Keratinocyte (primary cell): ENCODE measurements at regions not wholly inside any gene's neighbourhood (a gene's known extent, or its start where the extent isn't known, plus 50 kb on each side); places are given as distances from the start of the nearest gene placed in this dataset.

ENCODE experiments used
- DNase-seq: peaks from one replicate; pipeline ENCODE4 v3.0.0-alpha.2; 2011; ENCODE audit warnings: low read depth, missing footprints, low spot score
- FAIRE-seq: peaks from 2 replicates; lab custom pipeline; 2011; peaks lifted over from hg19 to GRCh38; lab: Jason Lieb, UNC
- H2AFZ ChIP-seq: 2 replicates; pipeline ENCODE4 v1.6.0; 2012; ENCODE audit warnings: low read length, control low read depth, inconsistent platforms; ENCODE audit not compliant: control insufficient read depth
- H3K27ac ChIP-seq: 2 replicates; pipeline ENCODE4 v1.5.1; 2011; ENCODE audit warnings: low read length; ENCODE audit not compliant: control insufficient read depth, insufficient read depth
- H3K27me3 ChIP-seq: 3 replicates; pipeline ENCODE4 v1.6.0; 2011; ENCODE audit warnings: low read length; ENCODE audit not compliant: control insufficient read depth, insufficient read depth; ENCODE audit errors: extremely low read depth
- H3K36me3 ChIP-seq, 2 experiments: 2 replicates in 1 of 2; 3 replicates in 1 of 2; pipeline ENCODE4 v1.5.1; 2011; ENCODE audit warnings: low read length in 2 of 2, mild to moderate bottlenecking in 1 of 2; ENCODE audit not compliant: control insufficient read depth in 2 of 2, insufficient read depth in 2 of 2; ENCODE audit errors: extremely low read depth in 1 of 2
- H3K4me1 ChIP-seq: 3 replicates; pipeline ENCODE4 v1.5.1; 2011; ENCODE audit warnings: low read length; ENCODE audit not compliant: control insufficient read depth, insufficient read depth; ENCODE audit errors: extremely low read depth
- H3K4me2 ChIP-seq: 3 replicates; pipeline ENCODE4 v1.6.0; 2011; ENCODE audit warnings: low read depth, low read length; ENCODE audit not compliant: control insufficient read depth, insufficient read depth; ENCODE audit errors: extremely low read depth
- H3K4me3 ChIP-seq, 3 experiments: fragments of 200-600 bp in 1 of 3; sonication (generic) in 1 of 3; 2 replicates in 2 of 3; 3 replicates in 1 of 3; pipeline ENCODE4 v1.5.1; 2011 to 2016; ENCODE audit warnings: low read length in 3 of 3, mild to moderate bottlenecking in 3 of 3, control low read depth in 2 of 3, inconsistent platforms in 1 of 3, low read depth in 1 of 3, mixed read lengths in 1 of 3, mixed run types in 1 of 3, moderate library complexity in 1 of 3; ENCODE audit not compliant: control insufficient read depth in 2 of 3, insufficient read depth in 2 of 3; ENCODE audit errors: extremely low read depth in 1 of 3
- H3K79me2 ChIP-seq: 2 replicates; pipeline ENCODE4 v1.6.0; 2012; ENCODE audit warnings: low read length; ENCODE audit not compliant: control insufficient read depth, insufficient read depth
- H3K9ac ChIP-seq: 3 replicates; pipeline ENCODE4 v1.6.0; 2011; ENCODE audit warnings: low read length; ENCODE audit not compliant: control insufficient read depth, insufficient read depth; ENCODE audit errors: extremely low read depth
- H3K9me1 ChIP-seq: 3 replicates; pipeline ENCODE4 v1.6.0; 2011; ENCODE audit warnings: low read length; ENCODE audit not compliant: control insufficient read depth, insufficient read depth; ENCODE audit errors: extremely low read depth
- H3K9me3 ChIP-seq: 2 replicates; pipeline ENCODE4 v1.5.1; 2012; ENCODE audit warnings: low read depth, low read length; ENCODE audit not compliant: control insufficient read depth
- H4K20me1 ChIP-seq: 3 replicates; pipeline ENCODE4 v1.6.0; 2011; ENCODE audit warnings: low read length; ENCODE audit not compliant: control insufficient read depth, insufficient read depth; ENCODE audit errors: extremely low read depth
- CTCF ChIP-seq, 3 experiments: IDR thresholded peaks in 1 of 3; conservative IDR thresholded peaks in 1 of 3; optimal IDR thresholded peaks in 1 of 3; 2 replicates in 2 of 3; 3 replicates in 1 of 3; pipeline versions ENCODE3 to v1.5.1; 2011; ENCODE audit warnings: low read length in 3 of 3, mild to moderate bottlenecking in 3 of 3, moderate library complexity in 2 of 3, control low read depth in 1 of 3, inconsistent platforms in 1 of 3; ENCODE audit not compliant: insufficient read depth in 2 of 3; ENCODE audit errors: extremely low read depth in 1 of 3
- EZH2 ChIP-seq: IDR thresholded peaks from one replicate; pipeline ENCODE4 v1.6.1; 2012; ENCODE audit warnings: inconsistent platforms, mild to moderate bottlenecking, low read length, moderate library complexity
- dilution Hi-C: fragments of 300-500 bp; cut with MboI; formaldehyde crosslinking; loops from one replicate; pipeline ENCODE4 v1.7.0; 2020; ENCODE audit warnings: low sequenced_read_pairs; ENCODE audit not compliant: extremely low pct_ligation_motif_present

GRCh38 chr2:192971981-192972380, 777.2 kb upstream of the TMEFF2 start:
- H3K9ac ChIP-seq: no peak overlapping the region
- no peak overlapping the region for H3K27ac ChIP-seq
- no peak for DNase-seq
- TF ChIP-seq CTCF (optimal IDR thresholded peaks at IDR 0.05 in 1 of 3, IDR thresholded peaks at IDR 0.05 in 1 of 3, conservative IDR thresholded peaks at IDR 0.05 in 1 of 3; ENCODE audit: extremely low read depth in 1 of 3, insufficient read depth in 2 of 3, low read length in 3 of 3) (no peak), EZH2 (no peak)
- no peak overlapping the region for H3K4me3 ChIP-seq
- no peaks in the 10 kb centered on the region for H3K36me3 ChIP-seq
- H3K4me1 ChIP-seq: no peaks in the 10 kb centered on the region
- H3K9me1 ChIP-seq: no peaks in the 10 kb centered on the region
- H4K20me1 ChIP-seq: no peaks in the 10 kb centered on the region
- H3K79me2 ChIP-seq: no peaks in the 10 kb centered on the region
- H3K9me3 ChIP-seq: no peaks in the 10 kb centered on the region
- H2AFZ ChIP-seq: no peak overlapping the region
- dilution Hi-C loops: no loop called here
- no peak overlapping the region for H3K4me2 ChIP-seq
- H3K27me3 ChIP-seq: no peaks in the 10 kb centered on the region
- FAIRE-seq: no peak

DNA sequence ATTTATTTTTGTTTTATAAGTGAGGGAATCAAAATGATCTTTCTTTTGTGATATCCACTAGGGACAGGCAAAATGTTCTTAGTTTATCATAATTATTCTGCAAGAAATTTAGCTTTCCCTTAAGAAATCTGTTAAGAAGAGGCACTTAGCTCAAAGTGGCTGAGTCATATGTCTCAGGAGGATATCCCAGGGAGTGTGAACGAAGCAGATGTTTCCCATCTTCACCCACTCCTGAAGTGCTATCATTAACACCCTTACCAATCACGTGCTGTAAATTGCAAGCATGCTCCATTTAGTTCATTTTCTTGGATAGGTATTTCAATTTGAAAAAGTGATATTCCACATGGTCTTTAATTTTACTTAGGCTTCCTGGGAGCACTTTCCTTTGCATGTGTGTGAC, 774.3 kb upstream of the TMEFF2 start:
- dilution Hi-C loops: no loop called here
- no peak for FAIRE-seq

More for the DNA sequence above, 774.3 kb upstream of the TMEFF2 start:
- H3K79me2 ChIP-seq: no peaks in the 10 kb centered on the region
- H3K4me1 ChIP-seq: no peaks in the 10 kb centered on the region
- no peaks in the 10 kb centered on the region for H3K27me3 ChIP-seq
- no peak overlapping the region for H2AFZ ChIP-seq
- no peak overlapping the region for H3K4me3 ChIP-seq
- no peaks in the 10 kb centered on the region for H3K9me3 ChIP-seq
- H3K4me2 ChIP-seq: no peak overlapping the region
- H3K9me1 ChIP-seq: no peaks in the 10 kb centered on the region
- H4K20me1 ChIP-seq: no peaks in the 10 kb centered on the region
- H3K36me3 ChIP-seq: no peaks in the 10 kb centered on the region
- no peak overlapping the region for H3K9ac ChIP-seq
- no peak overlapping the region for H3K27ac ChIP-seq
- no peak for DNase-seq
- TF ChIP-seq CTCF (optimal IDR thresholded peaks at IDR 0.05 in 1 of 3, IDR thresholded peaks at IDR 0.05 in 1 of 3, conservative IDR thresholded peaks at IDR 0.05 in 1 of 3; ENCODE audit: extremely low read depth in 1 of 3, insufficient read depth in 2 of 3, low read length in 3 of 3): no peak
- no peak for TF ChIP-seq EZH2
